Brain microvascular endothelial cell (primary cell): ENCODE measurements at regions not wholly inside any gene's neighbourhood (a gene's known extent, or its start where the extent isn't known, plus 50 kb on each side); places are given as distances from the start of the nearest gene placed in this dataset.

Experiments
- DNase-seq: peaks from one replicate; pipeline ENCODE4 v3.0.0-alpha.2; 2020
- H3K27ac ChIP-seq: fragments of 250-450 bp; sonication (Bioruptor Pico); 2 replicates; pipeline ENCODE4 v1.5.1; 2020; ENCODE audit warnings: mild to moderate bottlenecking, moderate library complexity
- H3K27me3 ChIP-seq: fragments of 250-450 bp; sonication (Bioruptor Pico); replicated peaks from 2 replicates; pipeline ENCODE4 v1.5.1; 2020; ENCODE audit warnings: mild to moderate bottlenecking
- H3K36me3 ChIP-seq: fragments of 250-450 bp; sonication (Bioruptor Pico); replicated peaks from 2 replicates; pipeline ENCODE4 v1.5.1; 2020; ENCODE audit warnings: mild to moderate bottlenecking
- H3K4me3 ChIP-seq: 2 replicates; pipeline ENCODE4 v1.5.1; 2011; ENCODE audit warnings: low read depth, mild to moderate bottlenecking, control low read depth, low read length, moderate library complexity
- in situ Hi-C: cut with HindIII; loops from 2 replicates; pipeline ENCODE4 v1.10.0; 2017; ENCODE audit warnings: low sequenced_read_pairs, low pct_ligation_motif_present
- TF ChIP-seq, protein P1 (sequence below): IDR thresholded peaks from 2 replicates; pipeline ENCODE4 v1.5.1; 2011; ENCODE audit warnings: low read depth, mild to moderate bottlenecking, moderate library complexity, low read length, control low read depth, inconsistent platforms; ENCODE audit errors: missing control alignments

DNA sequence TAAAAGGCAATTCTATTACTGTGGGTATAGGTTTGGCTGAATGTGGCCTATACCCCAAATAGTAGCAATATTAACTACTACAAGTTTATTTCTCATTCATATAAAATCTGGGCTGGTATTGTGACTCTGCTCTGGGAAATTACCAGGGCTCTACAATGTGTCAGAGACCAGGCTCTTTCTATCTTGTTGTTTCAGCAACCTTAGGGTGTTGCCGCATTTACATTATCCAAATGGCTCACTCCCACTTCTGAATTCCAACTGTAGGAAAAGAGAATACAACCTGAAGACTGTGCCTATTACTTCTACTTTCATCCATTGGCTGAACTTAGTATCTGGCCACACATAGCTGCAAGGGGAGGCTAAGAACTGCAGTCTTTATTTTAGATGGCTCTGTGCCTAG is 106.7 kb upstream of the CENPW start:
- TF ChIP-seq, protein P1, sequence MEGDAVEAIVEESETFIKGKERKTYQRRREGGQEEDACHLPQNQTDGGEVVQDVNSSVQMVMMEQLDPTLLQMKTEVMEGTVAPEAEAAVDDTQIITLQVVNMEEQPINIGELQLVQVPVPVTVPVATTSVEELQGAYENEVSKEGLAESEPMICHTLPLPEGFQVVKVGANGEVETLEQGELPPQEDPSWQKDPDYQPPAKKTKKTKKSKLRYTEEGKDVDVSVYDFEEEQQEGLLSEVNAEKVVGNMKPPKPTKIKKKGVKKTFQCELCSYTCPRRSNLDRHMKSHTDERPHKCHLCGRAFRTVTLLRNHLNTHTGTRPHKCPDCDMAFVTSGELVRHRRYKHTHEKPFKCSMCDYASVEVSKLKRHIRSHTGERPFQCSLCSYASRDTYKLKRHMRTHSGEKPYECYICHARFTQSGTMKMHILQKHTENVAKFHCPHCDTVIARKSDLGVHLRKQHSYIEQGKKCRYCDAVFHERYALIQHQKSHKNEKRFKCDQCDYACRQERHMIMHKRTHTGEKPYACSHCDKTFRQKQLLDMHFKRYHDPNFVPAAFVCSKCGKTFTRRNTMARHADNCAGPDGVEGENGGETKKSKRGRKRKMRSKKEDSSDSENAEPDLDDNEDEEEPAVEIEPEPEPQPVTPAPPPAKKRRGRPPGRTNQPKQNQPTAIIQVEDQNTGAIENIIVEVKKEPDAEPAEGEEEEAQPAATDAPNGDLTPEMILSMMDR, result no peak
- Histone ChIP-seq H3K27me3 (no peaks in the 10 kb centered on the region), H3K27ac (no peak overlapping the region), H3K36me3 (no peaks in the 10 kb centered on the region), H3K4me3 (no peak overlapping the region)
- DNase-seq, result no peak
- in situ Hi-C loops, result no loop called here

DNA sequence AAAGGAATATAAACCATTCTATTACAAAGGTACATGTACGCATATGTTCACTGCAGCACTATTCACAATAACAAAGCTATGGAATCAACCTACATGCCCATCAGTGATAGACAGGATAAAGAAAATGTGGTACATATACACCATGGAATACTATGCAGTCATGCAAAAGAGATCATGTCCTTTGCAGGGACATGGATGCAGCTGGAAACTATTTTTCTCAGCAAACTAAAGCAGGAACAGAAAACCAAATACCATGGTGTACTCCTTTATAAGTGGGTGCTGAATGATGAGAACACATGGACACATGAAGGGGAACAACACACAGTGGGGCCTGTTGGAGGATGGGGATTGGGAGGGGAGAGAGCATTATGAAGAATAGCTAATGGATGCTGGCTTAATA is 104.6 kb upstream of the CENPW start:
- TF ChIP-seq, protein P1, result no peak
- in situ Hi-C loops, result no loop called here

DNA sequence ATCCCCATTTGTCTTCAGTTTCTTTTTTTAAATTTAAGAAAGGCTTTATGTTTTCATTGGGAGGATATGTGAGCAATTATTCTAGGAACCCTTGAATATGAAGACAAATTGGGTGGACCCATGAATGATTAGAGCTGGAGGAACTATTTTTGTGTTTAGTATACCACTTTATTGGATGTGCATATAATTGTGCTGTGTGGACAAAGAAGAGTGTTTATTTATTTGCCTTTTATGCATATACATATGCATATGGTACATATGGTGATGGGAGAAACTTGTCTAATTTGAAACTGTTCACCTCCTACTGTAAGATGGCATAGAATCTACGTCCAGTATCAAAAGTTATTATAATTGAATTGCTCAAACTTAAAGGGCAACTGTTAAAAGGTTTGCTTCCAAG is 94.8 kb upstream of the CENPW start:
- Histone ChIP-seq H3K4me3 (no peak overlapping the region), H3K27me3 (no peaks in the 10 kb centered on the region), H3K27ac (no peak overlapping the region), H3K36me3 (no peaks in the 10 kb centered on the region)
- in situ Hi-C loops, result no loop called here
- no peak for DNase-seq
- TF ChIP-seq, protein P1, result no peak

More for the DNA sequence above, 104.6 kb upstream of the CENPW start:
- Histone ChIP-seq H3K27ac (no peak overlapping the region), H3K27me3 (no peaks in the 10 kb centered on the region), H3K4me3 (no peak overlapping the region), H3K36me3 (no peaks in the 10 kb centered on the region)
- no peak for DNase-seq

DNA sequence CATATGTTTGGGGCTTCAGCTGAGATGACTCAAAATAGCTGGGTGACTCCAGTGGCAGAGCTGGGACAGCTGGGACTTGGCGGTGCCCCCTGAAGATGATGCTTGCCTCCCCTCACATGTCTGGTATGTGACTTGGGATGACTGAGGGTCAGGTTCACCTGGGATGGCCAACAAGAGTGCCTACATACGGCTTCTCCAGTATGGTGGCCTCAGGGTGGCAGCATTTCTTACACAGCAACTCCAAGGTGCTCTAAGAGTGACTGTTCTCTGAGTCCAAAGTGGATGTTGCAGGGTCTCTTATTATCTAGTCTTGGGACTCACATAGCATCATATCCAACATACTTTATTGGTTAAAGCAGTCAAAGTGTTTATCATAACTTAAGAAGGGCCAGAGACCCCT is 87.8 kb upstream of the CENPW start:
- Histone ChIP-seq H3K27ac (no peak overlapping the region), H3K36me3 (no peaks in the 10 kb centered on the region), H3K4me3 (no peak overlapping the region), H3K27me3 (no peaks in the 10 kb centered on the region)
- in situ Hi-C loops, result no loop called here
- no peak for DNase-seq
- TF ChIP-seq, protein P1, result no peak

DNA sequence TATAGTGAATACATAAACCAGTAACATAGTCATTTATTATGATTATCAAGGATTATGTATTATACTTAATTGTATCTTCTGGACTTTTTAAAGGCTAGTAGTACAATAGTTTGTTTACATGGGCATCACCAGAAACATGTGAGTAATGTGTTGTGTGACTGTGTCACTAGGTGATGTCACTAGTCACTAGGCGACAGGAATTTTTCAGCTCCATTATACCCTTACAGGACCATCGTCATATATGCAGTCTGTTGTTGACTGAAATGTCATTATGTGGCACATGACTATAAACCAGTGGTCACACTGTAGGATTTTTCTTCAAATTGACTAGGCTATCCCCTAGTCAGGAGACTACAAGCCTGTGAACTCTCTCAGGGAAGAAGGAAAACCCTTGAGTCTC is 86.5 kb upstream of the CENPW start:
- Histone ChIP-seq H3K27ac (no peak overlapping the region), H3K27me3 (no peaks in the 10 kb centered on the region), H3K36me3 (no peaks in the 10 kb centered on the region), H3K4me3 (no peak overlapping the region)
- DNase-seq, result no peak
- in situ Hi-C loops, result no loop called here
- TF ChIP-seq, protein P1, result no peak

DNA sequence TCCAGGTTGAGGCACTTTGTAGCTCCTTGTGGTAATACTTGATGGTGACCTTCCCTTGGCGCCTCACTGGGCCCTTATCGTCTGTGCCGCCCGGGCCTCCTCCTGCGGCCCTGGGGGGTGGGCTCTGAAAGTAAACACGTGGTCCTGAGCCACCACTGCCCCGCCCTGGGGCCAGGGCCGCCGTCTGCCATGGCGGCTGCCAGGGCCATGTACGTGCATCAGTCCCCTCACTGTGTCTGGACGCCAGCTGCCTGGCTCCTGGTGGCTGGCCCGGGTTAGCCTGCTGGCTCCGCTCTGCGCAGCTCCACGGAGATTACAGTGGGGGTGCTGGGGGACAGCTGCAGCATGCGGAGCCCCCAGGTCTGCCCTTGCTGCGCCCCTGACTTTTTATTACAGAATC is 81.8 kb upstream of the CENPW start:
- in situ Hi-C loops, result no loop called here
- H3K27ac ChIP-seq, result no peak overlapping the region
- no peak for DNase-seq
- no peaks in the 10 kb centered on the region for H3K36me3 ChIP-seq
- TF ChIP-seq, protein P1, result no peak
- H3K27me3 ChIP-seq, result no peaks in the 10 kb centered on the region
- no peak overlapping the region for H3K4me3 ChIP-seq
